ENCODE measurements at regions not wholly inside any gene's neighbourhood (a gene's known extent, or its start where the extent isn't known, plus 50 kb on each side); places are given as distances from the start of the nearest gene placed in this dataset.
"Not testable (repeated sequence)": the region's sequence is repeated elsewhere in the genome, so short reads cannot be mapped to it uniquely, and the experiment has no call there.

- no peak for FAIRE-seq
Measured at GRCh38 chr6:11403035-11403601, 134.4 kb upstream of the TMEM170B start.

- FAIRE-seq, result not testable (repeated sequence)
Measured at GRCh38 chr6:11402581-11402980, 135.0 kb upstream of the TMEM170B start.

- FAIRE-seq, result not testable (repeated sequence)
Measured at GRCh38 chr6:11401954-11402353, 135.6 kb upstream of the TMEM170B start.

GRCh38 chr6:11398451-11399326 is 138.9 kb upstream of the TMEM170B start:
- no peak for FAIRE-seq

GRCh38 chr6:11397622-11398450 is 139.7 kb upstream of the TMEM170B start:
- no peak for FAIRE-seq

- FAIRE-seq, result no peak
Measured at GRCh38 chr6:11396860-11397259, 140.7 kb upstream of the TMEM170B start.

- FAIRE-seq, result no peak
Measured at GRCh38 chr6:11393713-11394627, 143.6 kb upstream of the TMEM170B start.

- FAIRE-seq, result no peak
Measured at GRCh38 chr6:11392778-11393507, 144.6 kb upstream of the TMEM170B start.

- no peak for FAIRE-seq
Measured at GRCh38 chr6:11391934-11392777, 145.4 kb upstream of the TMEM170B start.

GRCh38 chr6:11389977-11390376 is 147.6 kb upstream of the TMEM170B start:
- no peak for FAIRE-seq

- FAIRE-seq, result no peak
Measured at GRCh38 chr6:11388983-11389944, 148.3 kb upstream of the TMEM170B start.

GRCh38 chr6:11387707-11388430 is 149.7 kb upstream of the TMEM170B start:
- FAIRE-seq, result no peak

GRCh38 chr6:11386726-11387125 is 150.8 kb upstream of the TMEM170B start:
- FAIRE-seq, result no peak

- no peak for FAIRE-seq
Measured at GRCh38 chr6:11386323-11386722, 151.2 kb upstream of the TMEM170B start.

- FAIRE-seq, result no peak
Measured at GRCh38 chr6:11384531-11385309, 152.3 kb upstream of the NEDD9 start.

GRCh38 chr6:11381801-11382513 is 149.5 kb upstream of the NEDD9 start:
- FAIRE-seq, result no peak
